ENCODE measurements at regions not wholly inside any gene's neighbourhood (a gene's known extent, or its start where the extent isn't known, plus 50 kb on each side); places are given as distances from the start of the nearest gene placed in this dataset.

- Histone ChIP-seq H3K27ac (ENCODE audit: poor library complexity, severe bottlenecking) (no peak overlapping the region), H3K4me1 (ENCODE audit: insufficient read depth, poor library complexity, severe bottlenecking) (no peaks in the 10 kb centered on the region), H3K4me3 (ENCODE audit: severe bottlenecking) (no peak overlapping the region), H3K9me3 (ENCODE audit: severe bottlenecking) (no peaks in the 10 kb centered on the region), H3K36me3 (ENCODE audit: low read depth) (no peaks in the 10 kb centered on the region), H3K27me3 (ENCODE audit: insufficient read depth, poor library complexity, severe bottlenecking) (no peaks in the 10 kb centered on the region)
- ATAC-seq (ENCODE audit: low read depth) (no peak), DNase-seq (ENCODE audit: low spot score) (no peak)
- TF ChIP-seq CTCF (IDR thresholded peaks at IDR 0.05; ENCODE audit: poor library complexity, severe bottlenecking): no peak
These were observed 185.0 kb downstream of the TTLL2 start for GRCh38 chr6:167509853-167510220.

DNA sequence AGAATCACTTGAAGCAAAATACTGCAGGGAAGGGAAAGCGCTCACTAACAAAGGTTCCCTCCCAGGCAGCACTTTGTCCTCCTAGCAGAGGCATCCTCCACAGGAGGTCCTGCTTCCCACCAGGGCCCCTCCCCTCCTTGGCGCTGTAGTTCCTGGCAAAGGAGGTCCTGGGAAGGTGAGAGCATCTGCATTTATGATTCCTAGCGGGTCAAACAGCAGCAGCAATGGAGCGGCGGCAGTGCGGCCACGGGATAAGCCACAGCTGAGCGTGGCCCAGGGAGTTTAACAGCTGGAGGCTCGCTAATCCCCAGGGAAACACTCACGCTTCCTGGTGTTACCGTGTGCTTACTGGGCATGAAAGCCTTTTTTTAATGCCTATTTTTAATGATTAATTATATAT, 185.8 kb downstream of the TTLL2 start:
- DNase-seq (ENCODE audit: low spot score): no peak
- no peaks in the 10 kb centered on the region for H3K27me3 ChIP-seq (ENCODE audit: insufficient read depth, poor library complexity, severe bottlenecking)
- H3K27ac ChIP-seq (ENCODE audit: poor library complexity, severe bottlenecking): no peak overlapping the region
- no peak overlapping the region for H3K4me3 ChIP-seq (ENCODE audit: severe bottlenecking)
- H3K36me3 ChIP-seq (ENCODE audit: low read depth): no peaks in the 10 kb centered on the region
- ATAC-seq (ENCODE audit: low read depth): no peak
- TF ChIP-seq CTCF (IDR thresholded peaks at IDR 0.05; ENCODE audit: poor library complexity, severe bottlenecking): no peak
- no peaks in the 10 kb centered on the region for H3K4me1 ChIP-seq (ENCODE audit: insufficient read depth, poor library complexity, severe bottlenecking)
- H3K9me3 ChIP-seq (ENCODE audit: severe bottlenecking): no peaks in the 10 kb centered on the region

DNA sequence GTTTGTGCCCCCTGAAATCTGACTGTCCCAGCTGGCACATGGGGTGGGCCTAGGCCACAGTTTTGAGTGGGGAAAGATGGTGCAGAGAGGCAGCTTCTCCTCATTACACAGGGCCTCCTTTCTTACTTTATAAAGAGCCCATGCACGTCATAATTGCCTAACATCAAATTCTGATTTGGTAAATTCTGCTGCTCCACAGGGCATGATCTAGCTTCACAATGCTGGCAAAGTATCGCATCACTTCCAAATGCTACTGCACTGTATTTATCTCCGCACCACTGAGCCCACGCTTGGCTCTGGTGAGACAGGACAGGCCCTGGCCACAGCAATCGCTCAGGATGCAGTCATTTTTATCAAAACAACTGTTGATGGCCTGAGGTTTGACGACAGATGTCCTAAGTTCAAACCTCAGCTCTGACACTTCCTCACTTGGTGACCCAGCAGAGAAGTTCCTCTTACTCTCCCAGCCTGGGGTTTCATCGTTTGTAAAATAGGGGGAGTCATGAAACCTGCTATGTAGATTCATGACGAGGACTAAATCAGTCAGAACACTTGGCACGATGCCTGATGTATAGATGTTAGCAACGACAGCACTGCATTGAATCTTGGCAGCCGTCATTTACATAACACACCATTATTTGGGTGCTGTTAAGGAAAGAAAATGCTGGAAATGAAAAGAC, 187.9 kb downstream of the TTLL2 start:
- H3K9me3 ChIP-seq (ENCODE audit: severe bottlenecking): no peaks in the 10 kb centered on the region
- H3K36me3 ChIP-seq (ENCODE audit: low read depth): no peaks in the 10 kb centered on the region
- no peak for DNase-seq (ENCODE audit: low spot score)

DNA sequence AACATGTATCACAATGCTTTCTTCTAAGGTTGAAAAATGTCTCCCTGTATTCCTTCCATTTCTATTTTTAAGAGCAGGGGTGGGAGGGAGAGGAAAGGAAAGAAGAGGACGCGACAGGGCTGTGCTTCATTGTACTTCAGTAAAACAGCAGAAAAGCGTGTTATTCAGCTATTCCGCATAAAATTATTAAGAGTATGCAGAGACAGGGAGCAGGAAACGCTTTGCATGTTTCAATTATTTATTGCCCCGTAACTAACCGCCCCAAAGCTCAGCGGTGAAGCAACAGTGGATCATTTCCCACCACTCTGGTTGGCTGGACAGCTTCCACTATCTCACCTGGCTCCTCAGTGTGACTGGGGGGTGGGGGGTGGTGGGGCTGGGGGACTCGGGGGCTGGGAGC, 188.9 kb downstream of the TTLL2 start:
- no peaks in the 10 kb centered on the region for H3K36me3 ChIP-seq (ENCODE audit: low read depth)
- H3K9me3 ChIP-seq (ENCODE audit: severe bottlenecking): no peaks in the 10 kb centered on the region
- no peaks in the 10 kb centered on the region for H3K27me3 ChIP-seq (ENCODE audit: insufficient read depth, poor library complexity, severe bottlenecking)
- no peak for TF ChIP-seq CTCF (IDR thresholded peaks at IDR 0.05; ENCODE audit: poor library complexity, severe bottlenecking)
- no peak for ATAC-seq (ENCODE audit: low read depth)
- H3K4me1 ChIP-seq (ENCODE audit: insufficient read depth, poor library complexity, severe bottlenecking): no peaks in the 10 kb centered on the region
- DNase-seq (ENCODE audit: low spot score): no peak
- no peak overlapping the region for H3K27ac ChIP-seq (ENCODE audit: poor library complexity, severe bottlenecking)
- H3K4me3 ChIP-seq (ENCODE audit: severe bottlenecking): no peak overlapping the region

More for the DNA sequence above, 187.9 kb downstream of the TTLL2 start:
- H3K27me3 ChIP-seq (ENCODE audit: insufficient read depth, poor library complexity, severe bottlenecking): no peaks in the 10 kb centered on the region
- no peak for TF ChIP-seq CTCF (IDR thresholded peaks at IDR 0.05; ENCODE audit: poor library complexity, severe bottlenecking)
- ATAC-seq (ENCODE audit: low read depth): no peak
- H3K27ac ChIP-seq (ENCODE audit: poor library complexity, severe bottlenecking): no peak overlapping the region
- H3K4me3 ChIP-seq (ENCODE audit: severe bottlenecking): no peak overlapping the region
- no peaks in the 10 kb centered on the region for H3K4me1 ChIP-seq (ENCODE audit: insufficient read depth, poor library complexity, severe bottlenecking)

- ATAC-seq (ENCODE audit: low read depth): no peak
- H3K4me3 ChIP-seq (ENCODE audit: severe bottlenecking): no peak overlapping the region
- no peaks in the 10 kb centered on the region for H3K4me1 ChIP-seq (ENCODE audit: insufficient read depth, poor library complexity, severe bottlenecking)
- no peaks in the 10 kb centered on the region for H3K36me3 ChIP-seq (ENCODE audit: low read depth)
- H3K27ac ChIP-seq (ENCODE audit: poor library complexity, severe bottlenecking): no peak overlapping the region
- TF ChIP-seq CTCF (IDR thresholded peaks at IDR 0.05; ENCODE audit: poor library complexity, severe bottlenecking): no peak
- H3K9me3 ChIP-seq (ENCODE audit: severe bottlenecking): no peaks in the 10 kb centered on the region
- no peak for DNase-seq (ENCODE audit: low spot score)
- no peaks in the 10 kb centered on the region for H3K27me3 ChIP-seq (ENCODE audit: insufficient read depth, poor library complexity, severe bottlenecking)
These were observed 189.6 kb downstream of the TTLL2 start for GRCh38 chr6:167514524-167514923.

All from RWPE2 (cell line).